Mesenchymal stem cell (in vitro differentiated cells and primary cell): ENCODE measurements at regions not wholly inside any gene's neighbourhood (a gene's known extent, or its start where the extent isn't known, plus 50 kb on each side); places are given as distances from the start of the nearest gene placed in this dataset.

Experiments
- DNase-seq: peaks from one replicate; pipeline ENCODE4 v3.0.0-alpha.2; 2013
- H2AFZ ChIP-seq: one replicate; pipeline ENCODE4 v1.6.1; 2013; ENCODE audit warnings: low read depth, mild to moderate bottlenecking, control low read depth, inconsistent platforms, low read length, moderate library complexity
- H2AK5ac ChIP-seq: 2 replicates; pipeline ENCODE4 v1.6.1; 2013; ENCODE audit warnings: low read length, moderate library complexity, mild to moderate bottlenecking, inconsistent platforms; ENCODE audit not compliant: severe bottlenecking
- H2BK120ac ChIP-seq: one replicate; pipeline ENCODE4 v1.6.1; 2013; ENCODE audit warnings: low read depth, mild to moderate bottlenecking, inconsistent platforms, low read length, moderate library complexity
- H2BK12ac ChIP-seq, 2 experiments: one replicate each; pipeline ENCODE4 v1.6.1; 2013; ENCODE audit warnings: inconsistent platforms in 2 of 2, low read length in 2 of 2, mild to moderate bottlenecking in 2 of 2, moderate library complexity in 2 of 2, control low read depth in 1 of 2
- H2BK15ac ChIP-seq: one replicate; pipeline ENCODE4 v1.6.1; 2013; ENCODE audit warnings: mild to moderate bottlenecking, low read depth, inconsistent platforms; ENCODE audit not compliant: poor library complexity, severe bottlenecking
- H2BK5ac ChIP-seq: 2 replicates; pipeline ENCODE4 v1.6.1; 2013; ENCODE audit warnings: low read depth, mild to moderate bottlenecking, low read length, control low read depth, inconsistent platforms; ENCODE audit not compliant: poor library complexity, severe bottlenecking
- H3K14ac ChIP-seq, 2 experiments: one replicate each; pipeline ENCODE4 v1.6.1; 2013; ENCODE audit warnings: inconsistent platforms in 2 of 2, low read length in 2 of 2, control low read depth in 1 of 2, mild to moderate bottlenecking in 1 of 2, moderate library complexity in 1 of 2
- H3K18ac ChIP-seq, 2 experiments: one replicate each; pipeline ENCODE4 v1.6.1; 2013; ENCODE audit warnings: inconsistent platforms in 2 of 2, low read length in 2 of 2, control low read depth in 1 of 2, low read depth in 1 of 2, mild to moderate bottlenecking in 1 of 2
- H3K23ac ChIP-seq, 2 experiments: one replicate each; pipeline ENCODE4 v1.6.1; 2013; ENCODE audit warnings: inconsistent platforms in 2 of 2, low read length in 2 of 2, mild to moderate bottlenecking in 2 of 2, moderate library complexity in 2 of 2, control low read depth in 1 of 2
- H3K27ac ChIP-seq: 2 replicates; pipeline ENCODE4 v1.5.1; 2013; ENCODE audit warnings: mild to moderate bottlenecking, moderate library complexity, low read length, control low read depth, inconsistent platforms; ENCODE audit not compliant: poor library complexity, severe bottlenecking
- H3K27me3 ChIP-seq, 2 experiments: 2 replicates each; pipeline versions ENCODE4 v1.6.1 to v1.7.0; 2013; ENCODE audit warnings: low read length in 2 of 2, mild to moderate bottlenecking in 2 of 2, moderate library complexity in 2 of 2, control low read depth in 1 of 2, inconsistent platforms in 1 of 2; ENCODE audit not compliant: control insufficient read depth in 1 of 2, insufficient read depth in 1 of 2
- H3K36me3 ChIP-seq, 2 experiments: 2 replicates each; pipeline versions ENCODE4 v1.6.1 to v1.7.0; 2013; ENCODE audit warnings: low read length in 2 of 2, control low read depth in 1 of 2, inconsistent platforms in 1 of 2, low read depth in 1 of 2, mild to moderate bottlenecking in 1 of 2; ENCODE audit not compliant: insufficient read depth in 2 of 2, control insufficient read depth in 1 of 2
- H3K4ac ChIP-seq, 2 experiments: one replicate each; pipeline ENCODE4 v1.6.1; 2013; ENCODE audit warnings: inconsistent platforms in 2 of 2, low read length in 2 of 2, mild to moderate bottlenecking in 2 of 2, moderate library complexity in 2 of 2, control low read depth in 1 of 2, low read depth in 1 of 2
- H3K4me1 ChIP-seq: 2 replicates; pipeline ENCODE4 v1.6.1; 2013; ENCODE audit warnings: low read depth, low read length, control low read depth; ENCODE audit not compliant: control insufficient read depth, insufficient read depth
- H3K4me2 ChIP-seq: 2 replicates; pipeline ENCODE4 v1.6.1; 2013; ENCODE audit warnings: low read length, mild to moderate bottlenecking, inconsistent platforms; ENCODE audit not compliant: poor library complexity, severe bottlenecking
- H3K4me3 ChIP-seq, 2 experiments: 2 replicates each; pipeline versions ENCODE4 v1.5.1 to v1.7.0; 2013; ENCODE audit warnings: low read length in 2 of 2, mild to moderate bottlenecking in 2 of 2, control low read depth in 1 of 2, low read depth in 1 of 2; ENCODE audit not compliant: insufficient read depth in 1 of 2
- H3K79me1 ChIP-seq: replicated peaks from 2 replicates; pipeline ENCODE4 v1.6.1; 2013; ENCODE audit warnings: mild to moderate bottlenecking, control low read depth, low read length, inconsistent platforms; ENCODE audit not compliant: poor library complexity, severe bottlenecking
- H3K9ac ChIP-seq: 2 replicates; pipeline ENCODE4 v1.7.0; 2013; ENCODE audit warnings: mild to moderate bottlenecking, low read length, moderate library complexity
- H3K9me3 ChIP-seq: 2 replicates; pipeline ENCODE4 v1.7.0; 2013; ENCODE audit warnings: mild to moderate bottlenecking, low read length; ENCODE audit not compliant: control insufficient read depth
- H4K8ac ChIP-seq: one replicate; pipeline ENCODE4 v1.6.1; 2013; ENCODE audit warnings: inconsistent platforms, mild to moderate bottlenecking, low read length, moderate library complexity
- H4K91ac ChIP-seq: one replicate; pipeline ENCODE4 v1.6.1; 2013; ENCODE audit warnings: mild to moderate bottlenecking, low read length, inconsistent platforms
- WGBS: methylation state at CpG from one replicate; pipeline ENCODE4 v1.1.7; 2013; ENCODE audit warnings: mixed read lengths; 5-methylcytosine and 5-hydroxymethylcytosine counted together

DNA sequence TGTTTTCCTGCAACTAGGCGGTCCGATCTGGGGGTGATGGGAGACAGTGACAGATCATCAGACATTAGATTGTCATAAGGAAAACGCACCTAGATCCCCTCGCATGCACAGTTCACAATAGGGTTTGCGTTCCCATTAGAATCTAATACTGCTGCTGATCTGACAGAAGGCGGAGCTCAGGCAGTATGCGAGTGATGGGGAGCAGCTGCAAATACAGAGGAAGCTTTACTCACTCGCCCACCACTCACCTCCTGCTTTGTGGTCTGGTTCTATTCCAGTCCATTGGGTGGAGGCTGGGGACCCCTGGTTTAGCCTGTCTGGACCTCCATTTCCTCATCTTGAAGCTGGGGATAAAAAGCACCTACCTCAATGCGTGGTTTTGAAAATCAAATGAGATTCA is 437.5 kb upstream of the PROK2 start:
- no peak for DNase-seq
- Histone ChIP-seq H2BK12ac (no peak overlapping the region), H3K4me2 (no peak overlapping the region), H3K14ac (no peak overlapping the region), H4K91ac (no peak overlapping the region), H2AK5ac (no peak overlapping the region), H3K18ac (no peak overlapping the region), H2BK5ac (no peak overlapping the region), H2BK120ac (no peak overlapping the region), H3K9me3 (peaks cover 42% of the 10 kb centered on the region), H3K27me3 (peaks cover 4% of the 10 kb centered on the region in 2 experiments), H3K27ac (no peak overlapping the region), H3K23ac (no peak overlapping the region), H4K8ac (no peak overlapping the region), H3K9ac (no peak overlapping the region), H2AFZ (no peak overlapping the region), H3K36me3 (no peaks in the 10 kb centered on the region), H3K4ac (no peak overlapping the region), H3K4me1 (no peaks in the 10 kb centered on the region), H2BK15ac (no peak overlapping the region), H3K79me1 (no peaks in the 10 kb centered on the region), H3K4me3 (no peak overlapping the region)
- 96% methylated on average over 8 of the region's 9 CpGs for WGBS

DNA sequence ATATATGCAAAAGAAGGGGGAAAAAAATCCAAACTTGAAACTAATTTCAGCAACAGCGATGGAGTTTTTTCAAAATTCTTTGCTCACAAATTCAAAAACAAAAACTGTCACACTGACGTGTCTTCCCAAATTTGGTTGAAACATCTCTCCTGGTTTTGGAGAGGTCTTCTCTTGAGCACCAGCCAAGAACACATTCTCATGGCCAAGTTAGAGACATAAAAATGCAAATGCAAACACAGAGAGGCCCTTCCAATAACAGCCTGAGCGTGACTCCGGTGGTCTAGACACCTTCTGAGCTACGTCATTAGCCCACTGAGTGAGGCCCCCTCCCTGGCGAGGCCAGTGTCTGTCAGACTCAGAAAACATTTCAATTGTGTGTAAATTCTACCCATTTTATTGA is 436.0 kb upstream of the PROK2 start:
- H3K4ac ChIP-seq, result no peak overlapping the region
- H3K23ac ChIP-seq, result no peak overlapping the region
- H3K79me1 ChIP-seq, result no peaks in the 10 kb centered on the region
- no peak overlapping the region for H3K4me2 ChIP-seq
- H4K91ac ChIP-seq, result no peak overlapping the region
- no peak overlapping the region for H2AFZ ChIP-seq
- no peaks in the 10 kb centered on the region for H3K4me1 ChIP-seq
- peaks cover 27% of the 10 kb centered on the region for H3K9me3 ChIP-seq
- H2BK12ac ChIP-seq, result no peak overlapping the region
- H2AK5ac ChIP-seq, result no peak overlapping the region
- H3K27ac ChIP-seq, result no peak overlapping the region
- H3K36me3 ChIP-seq, result no peaks in the 10 kb centered on the region
- H3K4me3 ChIP-seq, result no peak overlapping the region
- no peak overlapping the region for H2BK5ac ChIP-seq
- no peak overlapping the region for H3K9ac ChIP-seq
- no peak for DNase-seq
- no peak overlapping the region for H4K8ac ChIP-seq
- peaks cover 4 to 6% of the 10 kb centered on the region in 2 experiments for H3K27me3 ChIP-seq
- no peak overlapping the region for H2BK120ac ChIP-seq
- H2BK15ac ChIP-seq, result no peak overlapping the region
- no peak overlapping the region for H3K14ac ChIP-seq
- no peak overlapping the region for H3K18ac ChIP-seq
- WGBS, result 90% methylated on average over 6 of the region's 6 CpGs

DNA sequence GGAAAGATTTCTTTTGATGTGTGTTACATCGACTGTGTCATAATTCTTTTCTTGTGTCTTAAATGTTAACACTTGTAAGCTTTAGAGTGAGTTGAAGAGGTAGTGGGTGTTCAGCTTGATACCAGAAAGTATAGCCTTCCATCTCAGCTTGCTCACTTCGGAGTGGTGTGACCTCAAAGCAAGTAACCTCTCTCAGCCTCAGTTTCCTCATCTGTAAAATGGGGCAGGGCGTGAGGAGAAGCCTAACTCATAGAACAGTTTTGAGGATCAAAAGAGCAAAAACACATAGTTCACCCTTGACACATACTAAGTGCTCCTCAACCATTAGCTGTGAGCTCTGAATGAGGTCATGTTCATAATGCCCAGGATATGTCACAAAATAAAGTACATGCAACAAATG is 434.8 kb upstream of the PROK2 start:
- no peak overlapping the region for H2AK5ac ChIP-seq
- no peak overlapping the region for H3K23ac ChIP-seq
- no peak overlapping the region for H2BK5ac ChIP-seq
- H2BK120ac ChIP-seq, result no peak overlapping the region
- DNase-seq, result no peak
- H3K9me3 ChIP-seq, result peaks cover 15% of the 10 kb centered on the region
- no peak overlapping the region for H4K91ac ChIP-seq
- H3K4me2 ChIP-seq, result no peak overlapping the region
- no peak overlapping the region for H3K4ac ChIP-seq
- no peak overlapping the region for H3K27ac ChIP-seq
- H3K36me3 ChIP-seq, result no peaks in the 10 kb centered on the region
- H3K4me1 ChIP-seq, result no peaks in the 10 kb centered on the region
- H3K4me3 ChIP-seq, result no peak overlapping the region
- H2BK15ac ChIP-seq, result no peak overlapping the region
- no peaks in the 10 kb centered on the region for H3K79me1 ChIP-seq
- H2AFZ ChIP-seq, result no peak overlapping the region
- peaks cover 4 to 6% of the 10 kb centered on the region in 2 experiments for H3K27me3 ChIP-seq
- H3K9ac ChIP-seq, result no peak overlapping the region
- WGBS, result 93% methylated on average over 3 of the region's 3 CpGs
- H4K8ac ChIP-seq, result no peak overlapping the region
- no peak overlapping the region for H2BK12ac ChIP-seq
- no peak overlapping the region for H3K14ac ChIP-seq
- no peak overlapping the region for H3K18ac ChIP-seq

DNA sequence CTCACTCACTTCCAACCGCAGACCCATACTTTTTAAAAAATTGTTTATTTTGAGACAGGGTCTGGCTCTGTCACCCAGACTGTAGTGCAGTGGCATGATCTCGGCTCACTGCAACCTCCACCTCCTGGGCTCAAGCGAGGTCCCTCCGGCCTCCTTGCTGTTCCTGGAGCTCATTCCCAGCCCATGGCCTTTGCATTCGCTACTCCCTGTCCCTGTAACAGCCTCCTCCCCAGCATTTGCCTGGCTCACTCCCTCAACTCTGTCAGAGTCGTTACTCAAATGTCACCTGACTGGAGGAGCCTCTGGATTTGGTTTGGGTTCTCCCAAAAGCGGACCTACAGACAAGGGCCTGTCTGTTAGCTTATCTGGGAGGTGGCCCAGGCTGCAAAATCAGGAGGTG is 432.6 kb upstream of the PROK2 start:
- no peak overlapping the region for H2BK120ac ChIP-seq
- H4K8ac ChIP-seq, result no peak overlapping the region
- H3K18ac ChIP-seq, result no peak overlapping the region
- DNase-seq, result no peak
- H3K14ac ChIP-seq, result no peak overlapping the region
- no peak overlapping the region for H3K4me2 ChIP-seq
- H3K27me3 ChIP-seq, result peaks cover 4 to 6% of the 10 kb centered on the region in 2 experiments
- H3K4me1 ChIP-seq, result no peaks in the 10 kb centered on the region
- no peak overlapping the region for H3K27ac ChIP-seq
- no peak overlapping the region for H2BK12ac ChIP-seq
- H3K79me1 ChIP-seq, result no peaks in the 10 kb centered on the region
- H2BK15ac ChIP-seq, result no peak overlapping the region
- no peak overlapping the region for H2BK5ac ChIP-seq
- H2AFZ ChIP-seq, result no peak overlapping the region
- H4K91ac ChIP-seq, result no peak overlapping the region
- no peak overlapping the region for H3K9ac ChIP-seq
- no peak overlapping the region for H3K23ac ChIP-seq
- no peaks in the 10 kb centered on the region for H3K36me3 ChIP-seq
- WGBS, result 82% methylated on average over 7 of the region's 7 CpGs
- no peaks in the 10 kb centered on the region for H3K9me3 ChIP-seq
- H3K4ac ChIP-seq, result no peak overlapping the region
- H2AK5ac ChIP-seq, result no peak overlapping the region
- H3K4me3 ChIP-seq, result no peak overlapping the region
